IMR-90 (cell line): ENCODE measurements at regions not wholly inside any gene's neighbourhood (a gene's known extent, or its start where the extent isn't known, plus 50 kb on each side); places are given as distances from the start of the nearest gene placed in this dataset.

Source experiments
- ATAC-seq: fragments of 200-7000 bp; cut with Tn5 transposase; 2 replicates; pipeline ENCODE4 v1.9.1; 2020; ENCODE audit warnings: low read depth, mild to moderate bottlenecking, moderate library complexity
- BruUV-seq: library from RNA; stranded (reverse); fragments of 400-500 nt; replicated peaks from 2 replicates; lab custom pipeline; 2021; lab: Mats Ljungman, UMichigan
- CTCF ChIA-PET: fragments of 300-600 bp; formaldehyde crosslinking; extraction: SDS; loops from one replicate; lab custom pipeline; 2021; ENCODE audit warnings: antibody characterized with exemption; lab: Yijun Ruan, JAX
- POLR2A ChIA-PET: fragments of 300-600 bp; sonication (Branson Sonifier 250); formaldehyde crosslinking; loops from one replicate; lab custom pipeline; 2022; ENCODE audit warnings: antibody characterized with exemption; ENCODE audit not compliant: unreplicated experiment; lab: Charles Lee
- DNase-seq: peaks from one replicate; pipeline ENCODE4 v3.0.0; 2013
- H2AFZ ChIP-seq: replicated peaks from 2 replicates; pipeline ENCODE3; 2013; ENCODE audit warnings: low read length, mild to moderate bottlenecking; ENCODE audit not compliant: poor library complexity
- H2AK5ac ChIP-seq: 2 replicates; pipeline ENCODE4 v1.6.1; 2013; ENCODE audit warnings: low read depth, low read length, inconsistent platforms
- H2AK9ac ChIP-seq: replicated peaks from 2 replicates; pipeline ENCODE3; 2013; ENCODE audit warnings: mild to moderate bottlenecking, low read depth, low read length, moderate library complexity; ENCODE audit not compliant: poor library complexity
- H2BK120ac ChIP-seq: 2 replicates; pipeline ENCODE4 v1.6.1; 2013; ENCODE audit warnings: low read depth, low read length, inconsistent platforms
- H2BK15ac ChIP-seq: 3 replicates; pipeline ENCODE4 v1.6.1; 2013; ENCODE audit warnings: low read depth, low read length, inconsistent platforms
- H2BK20ac ChIP-seq: 2 replicates; pipeline ENCODE4 v1.6.1; 2013; ENCODE audit warnings: low read depth, mild to moderate bottlenecking, inconsistent platforms, low read length, moderate library complexity
- H2BK5ac ChIP-seq: 2 replicates; pipeline ENCODE4 v1.6.1; 2013; ENCODE audit warnings: mild to moderate bottlenecking, low read depth, low read length, inconsistent platforms; ENCODE audit not compliant: poor library complexity, severe bottlenecking
- H3K14ac ChIP-seq: replicated peaks from 2 replicates; pipeline ENCODE4 v1.6.1; 2013; ENCODE audit warnings: low read depth, low read length, inconsistent platforms
- H3K18ac ChIP-seq: 2 replicates; pipeline ENCODE4 v1.6.1; 2013; ENCODE audit warnings: low read depth, low read length, control low read depth
- H3K23ac ChIP-seq: 2 replicates; pipeline ENCODE4 v1.6.1; 2013; ENCODE audit warnings: low read depth, low read length, inconsistent platforms
- H3K27ac ChIP-seq: 2 replicates; pipeline ENCODE4 v1.5.1; 2013; ENCODE audit warnings: mild to moderate bottlenecking, control low read depth, low read length; ENCODE audit not compliant: insufficient read depth
- H3K27me3 ChIP-seq: 2 replicates; pipeline ENCODE4 v1.6.1; 2013; ENCODE audit warnings: low read length; ENCODE audit not compliant: control insufficient read depth, insufficient read depth
- H3K36me3 ChIP-seq: 2 replicates; pipeline ENCODE4 v1.6.1; 2013; ENCODE audit warnings: low read length, mixed read lengths; ENCODE audit not compliant: control insufficient read depth, insufficient read depth
- H3K4ac ChIP-seq: 2 replicates; pipeline ENCODE4 v1.6.1; 2013; ENCODE audit warnings: low read depth, low read length, inconsistent platforms
- H3K4me1 ChIP-seq: 2 replicates; pipeline ENCODE4 v1.6.1; 2013; ENCODE audit warnings: low read length, mixed read lengths; ENCODE audit not compliant: control insufficient read depth, insufficient read depth
- H3K4me2 ChIP-seq: 2 replicates; pipeline ENCODE4 v1.6.1; 2013; ENCODE audit warnings: low read depth, mild to moderate bottlenecking, control low read depth, low read length, moderate library complexity
- H3K4me3 ChIP-seq: 2 replicates; pipeline ENCODE4 v1.5.1; 2013; ENCODE audit warnings: low read depth, mild to moderate bottlenecking, control low read depth, low read length, moderate library complexity; ENCODE audit not compliant: insufficient read depth
- H3K56ac ChIP-seq: 2 replicates; pipeline ENCODE4 v1.6.1; 2013; ENCODE audit warnings: low read length, inconsistent platforms; ENCODE audit not compliant: insufficient read depth; ENCODE audit errors: extremely low read depth
- H3K79me1 ChIP-seq, 2 experiments: 2 replicates each; pipeline ENCODE4 v1.6.1; 2013; ENCODE audit warnings: low read length in 2 of 2, inconsistent platforms in 1 of 2, low read depth in 1 of 2
- H3K9ac ChIP-seq: 2 replicates; pipeline ENCODE4 v1.6.1; 2013; ENCODE audit warnings: low read depth, low read length, control low read depth
- H3K9me1 ChIP-seq: 2 replicates; pipeline ENCODE4 v1.6.1; 2013; ENCODE audit warnings: low read length, inconsistent platforms; ENCODE audit not compliant: insufficient read depth
- H3K9me3 ChIP-seq: 2 replicates; pipeline ENCODE4 v1.6.1; 2013; ENCODE audit warnings: low read length; ENCODE audit not compliant: control insufficient read depth, insufficient read depth
- H4K20me1 ChIP-seq: 2 replicates; pipeline ENCODE4 v1.6.1; 2013; ENCODE audit warnings: low read length, inconsistent platforms; ENCODE audit not compliant: insufficient read depth
- H4K5ac ChIP-seq: 2 replicates; pipeline ENCODE4 v1.6.1; 2013; ENCODE audit warnings: mild to moderate bottlenecking, low read depth, low read length, control low read depth
- H4K8ac ChIP-seq, 2 experiments: 2 replicates each; pipeline ENCODE4 v1.6.1; 2013; ENCODE audit warnings: low read depth in 2 of 2, low read length in 2 of 2, control low read depth in 1 of 2, inconsistent platforms in 1 of 2
- H4K91ac ChIP-seq: 2 replicates; pipeline ENCODE4 v1.6.1; 2013; ENCODE audit warnings: low read depth, low read length, inconsistent platforms; ENCODE audit not compliant: insufficient read depth
- BHLHE40 ChIP-seq: fragments of 150-350 bp; IDR thresholded peaks from 2 replicates; pipeline ENCODE4 v1.6.1; 2016; ENCODE audit warnings: mild to moderate bottlenecking, low read depth, low read length
- CEBPB ChIP-seq: IDR thresholded peaks from 2 replicates; pipeline ENCODE4 v1.6.1; 2012; ENCODE audit warnings: low read depth, low read length, improper control_type of control experiment
- CHD1 ChIP-seq: IDR thresholded peaks from 2 replicates; pipeline ENCODE4 v1.6.1; 2012; ENCODE audit warnings: low read depth, low read length, improper control_type of control experiment
- CTCF ChIP-seq: conservative IDR thresholded peaks from 2 replicates; pipeline ENCODE4 v1.5.1; 2012; ENCODE audit warnings: mild to moderate bottlenecking, low read depth, low read length, improper control_type of control experiment
- ELK1 ChIP-seq: fragments of 150-350 bp; IDR thresholded peaks from 2 replicates; pipeline ENCODE4 v1.6.1; 2016; ENCODE audit warnings: low read depth, mild to moderate bottlenecking, low read length, moderate library complexity, borderline replicate concordance
- MAZ ChIP-seq: IDR thresholded peaks from 2 replicates; pipeline ENCODE4 v1.6.1; 2012; ENCODE audit warnings: low read depth, mild to moderate bottlenecking, low read length, improper control_type of control experiment, moderate library complexity, borderline replicate concordance
- MXI1 ChIP-seq: IDR thresholded peaks from 2 replicates; pipeline ENCODE4 v1.6.1; 2012; ENCODE audit warnings: low read depth, mild to moderate bottlenecking, low read length, moderate library complexity, borderline replicate concordance
- NFE2L2 ChIP-seq: fragments of 150-350 bp; IDR thresholded peaks from 2 replicates; pipeline ENCODE4 v1.6.1; 2016; ENCODE audit warnings: low read depth, mild to moderate bottlenecking, low read length
- POLR2A ChIP-seq: IDR thresholded peaks from 2 replicates; pipeline ENCODE4 v1.6.1; 2012; ENCODE audit warnings: mild to moderate bottlenecking, low read depth, low read length
- RCOR1 ChIP-seq: IDR thresholded peaks from 2 replicates; pipeline ENCODE4 v1.6.1; 2012; ENCODE audit warnings: mild to moderate bottlenecking, low read length, improper control_type of control experiment; ENCODE audit not compliant: insufficient replicate concordance
- SMC3 ChIP-seq: fragments of 150-350 bp; IDR thresholded peaks from 2 replicates; pipeline ENCODE4 v1.6.1; 2016; ENCODE audit warnings: low read depth, mild to moderate bottlenecking, antibody characterized with exemption, low read length, moderate library complexity
- USF2 ChIP-seq: fragments of 150-350 bp; IDR thresholded peaks from 2 replicates; pipeline ENCODE4 v1.6.1; 2017; ENCODE audit warnings: mild to moderate bottlenecking, antibody characterized with exemption, low read length, low read depth
- WGBS, 2 experiments: methylation state at CpG; one replicate each; pipeline versions ENCODE4 v1.1.5 to v1.1.7; 2013; ENCODE audit warnings: missing lambda C conversion rate in 2 of 2; ENCODE audit not compliant: insufficient read length in 1 of 2; ENCODE audit errors: extremely low coverage in 2 of 2; 5-methylcytosine and 5-hydroxymethylcytosine counted together
- dilution Hi-C: fragments of 300-500 bp; cut with HindIII; formaldehyde crosslinking; loops from one replicate; pipeline ENCODE4 v1.14.3; 2018; ENCODE audit warnings: low sequenced_read_pairs; ENCODE audit not compliant: unreplicated experiment
- in situ Hi-C: fragments of 300-500 bp; cut with MboI; formaldehyde crosslinking; loops from 3 replicates; pipeline ENCODE4 v1.14.3; 2019; ENCODE audit warnings: low sequenced_read_pairs, inconsistent platforms, mixed read lengths
- intact Hi-C: fragments of 100-400 bp; cut with micrococcal nuclease; formaldehyde crosslinking; loops from 2 replicates; pipeline ENCODE4 v1.10.0; 2022

GRCh38 chr21:35510957-35511695 is 462.0 kb upstream of the RUNX1 start:
- Histone ChIP-seq H3K4me2 (no peak overlapping the region), H3K27ac (no peak overlapping the region)
- no peak for ATAC-seq

More at GRCh38 chr21:35510957-35511695, 462.0 kb upstream of the RUNX1 start:
- BruUV-seq, result no TSS peak
- no peak overlapping the region for H3K56ac ChIP-seq
- peak overlapping the region; percentile 1 for H3K14ac ChIP-seq
- H3K9me3 ChIP-seq, result no peaks in the 10 kb centered on the region
- H2AK5ac ChIP-seq, result 0 out of 2 replicates have a peak overlapping the region, but pooled peaks have one; percentile 47
- no CpG with 5 or more reads among the region's 6 CpGs for WGBS, 2 experiments
- H3K27me3 ChIP-seq, result no peaks in the 10 kb centered on the region
- H2BK5ac ChIP-seq, result no peak overlapping the region
- intact Hi-C loops, result loop anchor here (10.0 kb wide), 1 partner anchor 64 kb away; no protein-coding TSS in a partner anchor
- H2BK120ac ChIP-seq, result peak overlapping the region; percentile 20; the same call in 1 of the 2 replicates
- H3K18ac ChIP-seq, result no peak overlapping the region
- no peak overlapping the region for H3K23ac ChIP-seq
- peak; percentile 6 for DNase-seq
- dilution Hi-C loops, result no loop called here
- no peaks in the 10 kb centered on the region for H4K20me1 ChIP-seq
- H3K9ac ChIP-seq, result no peak overlapping the region
- no peak for TF ChIP-seq MXI1
- no peak for TF ChIP-seq CEBPB
- no peak for TF ChIP-seq RCOR1
- no peak for TF ChIP-seq CTCF
- no peak for TF ChIP-seq POLR2A
- TF ChIP-seq BHLHE40, result no peak
- no peak for TF ChIP-seq SMC3
- no peak for TF ChIP-seq MAZ
- TF ChIP-seq ELK1, result no peak
- TF ChIP-seq NFE2L2, result no peak
- no peak for TF ChIP-seq USF2
- no peak for TF ChIP-seq CHD1
- no peak overlapping the region for H2AK9ac ChIP-seq
- H3K79me1 ChIP-seq, result no peaks in the 10 kb centered on the region
- H2BK20ac ChIP-seq, result no peak overlapping the region
- H2AFZ ChIP-seq, result no peak overlapping the region
- H4K8ac ChIP-seq, result no peak overlapping the region
- H3K9me1 ChIP-seq, result peaks cover 5% of the 10 kb centered on the region; the same call in 1 of the 2 replicates
- no peak overlapping the region for H3K4me3 ChIP-seq
- H3K4me1 ChIP-seq, result peaks cover 8% of the 10 kb centered on the region
- ChIA-PET POLR2A (no interaction called here), CTCF (no interaction called here)
- in situ Hi-C loops, result no loop called here
- H4K5ac ChIP-seq, result no peak overlapping the region
- peak overlapping the region; percentile 39; the same call in 1 of the 3 replicates for H2BK15ac ChIP-seq
- H4K91ac ChIP-seq, result no peak overlapping the region
- H3K36me3 ChIP-seq, result no peaks in the 10 kb centered on the region
- H3K4ac ChIP-seq, result peak overlapping the region; percentile 8; the same call in 1 of the 2 replicates
